Nephron progenitor cell (in vitro differentiated cells): ENCODE measurements at regions not wholly inside any gene's neighbourhood (a gene's known extent, or its start where the extent isn't known, plus 50 kb on each side); places are given as distances from the start of the nearest gene placed in this dataset.
A peak's percentile ranks its signal among the peaks of the same experiment; 100 is the strongest.

Source experiments
- DNase-seq: peaks from one replicate; pipeline ENCODE4 v3.0.0; 2021
- H3K27ac Mint-ChIP-seq: 2 replicates; pipeline ENCODE4 v1.8.0; 2021; ENCODE audit warnings: mild to moderate bottlenecking, moderate library complexity, mixed read lengths
- H3K27me3 Mint-ChIP-seq: 2 replicates; pipeline ENCODE4 v1.8.0; 2021; ENCODE audit warnings: mild to moderate bottlenecking, low read depth, mixed read lengths; ENCODE audit not compliant: poor library complexity
- H3K36me3 Mint-ChIP-seq: 2 replicates; pipeline ENCODE4 v1.8.0; 2021; ENCODE audit warnings: low read depth, mixed read lengths
- H3K4me1 Mint-ChIP-seq: 2 replicates; pipeline ENCODE4 v1.8.0; 2021; ENCODE audit warnings: mixed read lengths
- H3K4me3 Mint-ChIP-seq: 2 replicates; pipeline ENCODE4 v1.8.0; 2021; ENCODE audit warnings: mild to moderate bottlenecking, moderate library complexity, mixed read lengths
- H3K9me3 Mint-ChIP-seq: 2 replicates; pipeline ENCODE4 v1.8.0; 2021; ENCODE audit warnings: mild to moderate bottlenecking, moderate library complexity, mixed read lengths
- CTCF ChIP-seq: fragments of 200-600 bp; sonication (generic); IDR thresholded peaks from 2 replicates; pipeline ENCODE4 v1.5.0; 2021; ENCODE audit warnings: antibody characterized with exemption

GRCh38 chr11:20249378-20249777 lies 89.1 kb upstream of the DBX1 start:
- TF ChIP-seq CTCF: no peak
- no peak for DNase-seq
- Mint-ChIP-seq H3K9me3 (no peaks in the 10 kb centered on the region), H3K36me3 (no peaks in the 10 kb centered on the region), H3K4me3 (no peak overlapping the region), H3K4me1 (peaks cover 34% of the 10 kb centered on the region), H3K27me3 (peaks cover 32% of the 10 kb centered on the region), H3K27ac (no peak overlapping the region)

- DNase-seq: no peak
- H3K27me3 Mint-ChIP-seq: peaks cover 27% of the 10 kb centered on the region
- H3K36me3 Mint-ChIP-seq: no peaks in the 10 kb centered on the region
- H3K4me1 Mint-ChIP-seq: peaks cover 34% of the 10 kb centered on the region
- H3K4me3 Mint-ChIP-seq: no peak overlapping the region
- TF ChIP-seq CTCF: no peak
- H3K9me3 Mint-ChIP-seq: no peaks in the 10 kb centered on the region
- no peak overlapping the region for H3K27ac Mint-ChIP-seq
These were observed 88.6 kb upstream of the DBX1 start for GRCh38 chr11:20248871-20249270.

DNA sequence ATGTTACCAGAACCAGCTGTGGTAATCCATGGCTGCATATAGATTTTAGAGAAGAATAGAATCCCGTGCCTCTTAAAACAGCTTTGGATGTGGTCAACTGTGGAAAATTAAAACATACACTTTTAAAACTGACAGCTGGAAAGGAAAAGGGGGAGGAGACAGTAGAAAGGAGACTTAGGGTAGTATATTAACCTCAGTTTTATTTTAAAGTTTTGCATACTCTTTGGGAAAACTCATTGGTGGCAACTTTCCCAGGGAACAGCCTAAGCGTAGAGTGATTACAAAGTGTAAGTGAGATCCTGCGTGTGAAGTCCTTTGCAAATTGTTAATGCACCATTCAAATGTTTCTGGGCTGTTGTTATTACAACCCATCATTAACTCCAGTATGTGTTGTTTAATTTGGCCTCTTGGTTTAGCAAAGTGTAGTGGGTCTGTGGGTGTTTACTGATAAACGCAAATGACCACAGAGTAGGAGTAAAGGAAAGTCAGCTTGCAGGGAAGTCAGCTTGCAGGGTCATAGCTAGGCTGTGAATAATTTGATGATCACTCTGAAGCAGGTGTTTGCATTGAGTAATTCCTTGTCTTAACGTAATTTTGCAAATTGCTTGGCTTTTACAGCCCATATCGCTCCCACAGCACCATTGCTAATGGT lies 88.0 kb upstream of the DBX1 start:
- Mint-ChIP-seq H3K4me3 (no peak overlapping the region), H3K27ac (no peak overlapping the region), H3K9me3 (peaks cover under 1% of the 10 kb centered on the region), H3K4me1 (peaks cover 34% of the 10 kb centered on the region), H3K36me3 (no peaks in the 10 kb centered on the region), H3K27me3 (peaks cover 22% of the 10 kb centered on the region)
- no peak for TF ChIP-seq CTCF
- DNase-seq: no peak

GRCh38 chr11:20247591-20248007 lies 87.3 kb upstream of the DBX1 start:
- no peak overlapping the region for H3K4me3 Mint-ChIP-seq
- DNase-seq: no peak
- peaks cover 6% of the 10 kb centered on the region for H3K9me3 Mint-ChIP-seq
- peaks cover 24% of the 10 kb centered on the region for H3K27me3 Mint-ChIP-seq
- H3K4me1 Mint-ChIP-seq: peaks cover 34% of the 10 kb centered on the region
- H3K27ac Mint-ChIP-seq: no peak overlapping the region
- no peak for TF ChIP-seq CTCF
- H3K36me3 Mint-ChIP-seq: no peaks in the 10 kb centered on the region

DNA sequence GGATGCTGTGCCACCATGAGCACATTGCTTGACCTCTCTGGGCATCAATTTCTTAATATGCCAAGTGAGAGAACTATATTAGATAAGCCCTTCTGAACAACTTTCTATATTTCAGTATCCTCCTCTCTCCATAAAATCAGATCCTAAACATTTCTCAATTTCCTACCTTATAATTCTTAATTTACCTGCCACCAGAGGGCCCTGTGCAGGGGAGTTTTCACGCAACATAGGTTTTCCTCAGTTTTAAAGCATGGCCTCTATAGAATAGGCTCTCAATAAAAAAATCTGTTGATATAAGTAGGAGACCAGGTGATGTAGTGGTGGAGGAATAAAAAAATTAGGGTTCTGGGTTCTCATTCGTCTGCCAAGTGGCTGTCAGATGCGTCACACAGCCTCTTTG lies 83.7 kb upstream of the DBX1 start:
- no peak for DNase-seq
- Mint-ChIP-seq H3K36me3 (peaks cover 6% of the 10 kb centered on the region), H3K27me3 (peaks cover 21% of the 10 kb centered on the region), H3K9me3 (peaks cover 15% of the 10 kb centered on the region), H3K27ac (no peak overlapping the region), H3K4me1 (peaks cover 28% of the 10 kb centered on the region), H3K4me3 (no peak overlapping the region)
- TF ChIP-seq CTCF: peak; percentile 23

DNA sequence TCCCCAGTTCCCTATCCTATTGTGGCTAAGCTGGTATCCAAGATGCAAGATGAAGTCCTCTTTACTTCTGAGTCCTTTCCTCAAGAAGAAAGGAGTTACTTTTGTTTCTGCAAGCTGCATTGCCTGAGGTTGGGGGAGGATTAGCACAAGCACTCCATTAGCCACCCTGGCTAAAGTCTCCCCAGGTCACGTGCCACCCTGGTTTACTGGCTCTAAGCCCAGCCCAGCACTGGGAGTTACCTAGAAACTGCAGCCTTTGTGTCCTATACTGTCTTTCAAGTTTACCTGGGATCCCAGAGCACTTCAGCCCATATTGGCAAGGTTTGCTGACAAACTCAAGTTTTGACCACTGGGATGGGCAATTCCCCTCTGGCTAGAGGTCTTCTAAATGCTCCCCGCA lies 78.4 kb upstream of the DBX1 start:
- no peak for TF ChIP-seq CTCF
- DNase-seq: no peak
- Mint-ChIP-seq H3K27me3 (peaks cover 18% of the 10 kb centered on the region), H3K4me3 (no peak overlapping the region), H3K4me1 (no peaks in the 10 kb centered on the region), H3K9me3 (peaks cover 41% of the 10 kb centered on the region), H3K27ac (no peak overlapping the region), H3K36me3 (peaks cover 6% of the 10 kb centered on the region)
